IMR-90 (cell line): ENCODE measurements at regions not wholly inside any gene's neighbourhood (a gene's known extent, or its start where the extent isn't known, plus 50 kb on each side); places are given as distances from the start of the nearest gene placed in this dataset.

Source experiments
- ATAC-seq: fragments of 200-7000 bp; cut with Tn5 transposase; 2 replicates; pipeline ENCODE4 v1.9.1; 2020; ENCODE audit warnings: low read depth, mild to moderate bottlenecking, moderate library complexity
- BruUV-seq: library from RNA; stranded (reverse); fragments of 400-500 nt; replicated peaks from 2 replicates; lab custom pipeline; 2021; lab: Mats Ljungman, UMichigan
- CTCF ChIA-PET: fragments of 300-600 bp; formaldehyde crosslinking; extraction: SDS; loops from one replicate; lab custom pipeline; 2021; ENCODE audit warnings: antibody characterized with exemption; lab: Yijun Ruan, JAX
- POLR2A ChIA-PET: fragments of 300-600 bp; sonication (Branson Sonifier 250); formaldehyde crosslinking; loops from one replicate; lab custom pipeline; 2022; ENCODE audit warnings: antibody characterized with exemption; ENCODE audit not compliant: unreplicated experiment; lab: Charles Lee
- DNase-seq: peaks from one replicate; pipeline ENCODE4 v3.0.0; 2013
- H2AFZ ChIP-seq: replicated peaks from 2 replicates; pipeline ENCODE3; 2013; ENCODE audit warnings: low read length, mild to moderate bottlenecking; ENCODE audit not compliant: poor library complexity
- H2AK5ac ChIP-seq: 2 replicates; pipeline ENCODE4 v1.6.1; 2013; ENCODE audit warnings: low read depth, low read length, inconsistent platforms
- H2AK9ac ChIP-seq: replicated peaks from 2 replicates; pipeline ENCODE3; 2013; ENCODE audit warnings: mild to moderate bottlenecking, low read depth, low read length, moderate library complexity; ENCODE audit not compliant: poor library complexity
- H2BK120ac ChIP-seq: 2 replicates; pipeline ENCODE4 v1.6.1; 2013; ENCODE audit warnings: low read depth, low read length, inconsistent platforms
- H2BK15ac ChIP-seq: 3 replicates; pipeline ENCODE4 v1.6.1; 2013; ENCODE audit warnings: low read depth, low read length, inconsistent platforms
- H2BK20ac ChIP-seq: 2 replicates; pipeline ENCODE4 v1.6.1; 2013; ENCODE audit warnings: low read depth, mild to moderate bottlenecking, inconsistent platforms, low read length, moderate library complexity
- H2BK5ac ChIP-seq: 2 replicates; pipeline ENCODE4 v1.6.1; 2013; ENCODE audit warnings: mild to moderate bottlenecking, low read depth, low read length, inconsistent platforms; ENCODE audit not compliant: poor library complexity, severe bottlenecking
- H3K14ac ChIP-seq: replicated peaks from 2 replicates; pipeline ENCODE4 v1.6.1; 2013; ENCODE audit warnings: low read depth, low read length, inconsistent platforms
- H3K18ac ChIP-seq: 2 replicates; pipeline ENCODE4 v1.6.1; 2013; ENCODE audit warnings: low read depth, low read length, control low read depth
- H3K23ac ChIP-seq: 2 replicates; pipeline ENCODE4 v1.6.1; 2013; ENCODE audit warnings: low read depth, low read length, inconsistent platforms
- H3K27ac ChIP-seq: 2 replicates; pipeline ENCODE4 v1.5.1; 2013; ENCODE audit warnings: mild to moderate bottlenecking, control low read depth, low read length; ENCODE audit not compliant: insufficient read depth
- H3K27me3 ChIP-seq: 2 replicates; pipeline ENCODE4 v1.6.1; 2013; ENCODE audit warnings: low read length; ENCODE audit not compliant: control insufficient read depth, insufficient read depth
- H3K36me3 ChIP-seq: 2 replicates; pipeline ENCODE4 v1.6.1; 2013; ENCODE audit warnings: low read length, mixed read lengths; ENCODE audit not compliant: control insufficient read depth, insufficient read depth
- H3K4ac ChIP-seq: 2 replicates; pipeline ENCODE4 v1.6.1; 2013; ENCODE audit warnings: low read depth, low read length, inconsistent platforms
- H3K4me1 ChIP-seq: 2 replicates; pipeline ENCODE4 v1.6.1; 2013; ENCODE audit warnings: low read length, mixed read lengths; ENCODE audit not compliant: control insufficient read depth, insufficient read depth
- H3K4me2 ChIP-seq: 2 replicates; pipeline ENCODE4 v1.6.1; 2013; ENCODE audit warnings: low read depth, mild to moderate bottlenecking, control low read depth, low read length, moderate library complexity
- H3K4me3 ChIP-seq: 2 replicates; pipeline ENCODE4 v1.5.1; 2013; ENCODE audit warnings: low read depth, mild to moderate bottlenecking, control low read depth, low read length, moderate library complexity; ENCODE audit not compliant: insufficient read depth
- H3K56ac ChIP-seq: 2 replicates; pipeline ENCODE4 v1.6.1; 2013; ENCODE audit warnings: low read length, inconsistent platforms; ENCODE audit not compliant: insufficient read depth; ENCODE audit errors: extremely low read depth
- H3K79me1 ChIP-seq, 2 experiments: 2 replicates each; pipeline ENCODE4 v1.6.1; 2013; ENCODE audit warnings: low read length in 2 of 2, inconsistent platforms in 1 of 2, low read depth in 1 of 2
- H3K9ac ChIP-seq: 2 replicates; pipeline ENCODE4 v1.6.1; 2013; ENCODE audit warnings: low read depth, low read length, control low read depth
- H3K9me1 ChIP-seq: 2 replicates; pipeline ENCODE4 v1.6.1; 2013; ENCODE audit warnings: low read length, inconsistent platforms; ENCODE audit not compliant: insufficient read depth
- H3K9me3 ChIP-seq: 2 replicates; pipeline ENCODE4 v1.6.1; 2013; ENCODE audit warnings: low read length; ENCODE audit not compliant: control insufficient read depth, insufficient read depth
- H4K20me1 ChIP-seq: 2 replicates; pipeline ENCODE4 v1.6.1; 2013; ENCODE audit warnings: low read length, inconsistent platforms; ENCODE audit not compliant: insufficient read depth
- H4K5ac ChIP-seq: 2 replicates; pipeline ENCODE4 v1.6.1; 2013; ENCODE audit warnings: mild to moderate bottlenecking, low read depth, low read length, control low read depth
- H4K8ac ChIP-seq, 2 experiments: 2 replicates each; pipeline ENCODE4 v1.6.1; 2013; ENCODE audit warnings: low read depth in 2 of 2, low read length in 2 of 2, control low read depth in 1 of 2, inconsistent platforms in 1 of 2
- H4K91ac ChIP-seq: 2 replicates; pipeline ENCODE4 v1.6.1; 2013; ENCODE audit warnings: low read depth, low read length, inconsistent platforms; ENCODE audit not compliant: insufficient read depth
- BHLHE40 ChIP-seq: fragments of 150-350 bp; IDR thresholded peaks from 2 replicates; pipeline ENCODE4 v1.6.1; 2016; ENCODE audit warnings: mild to moderate bottlenecking, low read depth, low read length
- CEBPB ChIP-seq: IDR thresholded peaks from 2 replicates; pipeline ENCODE4 v1.6.1; 2012; ENCODE audit warnings: low read depth, low read length, improper control_type of control experiment
- CHD1 ChIP-seq: IDR thresholded peaks from 2 replicates; pipeline ENCODE4 v1.6.1; 2012; ENCODE audit warnings: low read depth, low read length, improper control_type of control experiment
- FOS ChIP-seq: fragments of 150-350 bp; IDR thresholded peaks from 2 replicates; pipeline ENCODE4 v1.6.1; 2016; ENCODE audit warnings: low read depth, low read length
- MAFK ChIP-seq: IDR thresholded peaks from 2 replicates; pipeline ENCODE4 v1.6.1; 2012; ENCODE audit warnings: low read depth, low read length, improper control_type of control experiment
- MAZ ChIP-seq: IDR thresholded peaks from 2 replicates; pipeline ENCODE4 v1.6.1; 2012; ENCODE audit warnings: low read depth, mild to moderate bottlenecking, low read length, improper control_type of control experiment, moderate library complexity, borderline replicate concordance
- MXI1 ChIP-seq: IDR thresholded peaks from 2 replicates; pipeline ENCODE4 v1.6.1; 2012; ENCODE audit warnings: low read depth, mild to moderate bottlenecking, low read length, moderate library complexity, borderline replicate concordance
- NFE2L2 ChIP-seq: fragments of 150-350 bp; IDR thresholded peaks from 2 replicates; pipeline ENCODE4 v1.6.1; 2016; ENCODE audit warnings: low read depth, mild to moderate bottlenecking, low read length
- POLR2A ChIP-seq: IDR thresholded peaks from 2 replicates; pipeline ENCODE4 v1.6.1; 2012; ENCODE audit warnings: mild to moderate bottlenecking, low read depth, low read length
- RAD21 ChIP-seq: IDR thresholded peaks from 2 replicates; pipeline ENCODE4 v1.6.1; 2012; ENCODE audit warnings: low read length, improper control_type of control experiment
- RCOR1 ChIP-seq: IDR thresholded peaks from 2 replicates; pipeline ENCODE4 v1.6.1; 2012; ENCODE audit warnings: mild to moderate bottlenecking, low read length, improper control_type of control experiment; ENCODE audit not compliant: insufficient replicate concordance
- RFX5 ChIP-seq: IDR thresholded peaks from 2 replicates; pipeline ENCODE4 v1.8.0; 2012; ENCODE audit warnings: low read depth, mild to moderate bottlenecking, low read length, moderate library complexity
- SMC3 ChIP-seq: fragments of 150-350 bp; IDR thresholded peaks from 2 replicates; pipeline ENCODE4 v1.6.1; 2016; ENCODE audit warnings: low read depth, mild to moderate bottlenecking, antibody characterized with exemption, low read length, moderate library complexity
- WGBS, 2 experiments: methylation state at CpG; one replicate each; pipeline versions ENCODE4 v1.1.5 to v1.1.7; 2013; ENCODE audit warnings: missing lambda C conversion rate in 2 of 2; ENCODE audit not compliant: insufficient read length in 1 of 2; ENCODE audit errors: extremely low coverage in 2 of 2; 5-methylcytosine and 5-hydroxymethylcytosine counted together
- dilution Hi-C: fragments of 300-500 bp; cut with HindIII; formaldehyde crosslinking; loops from one replicate; pipeline ENCODE4 v1.14.3; 2018; ENCODE audit warnings: low sequenced_read_pairs; ENCODE audit not compliant: unreplicated experiment
- in situ Hi-C: fragments of 300-500 bp; cut with MboI; formaldehyde crosslinking; loops from 3 replicates; pipeline ENCODE4 v1.14.3; 2019; ENCODE audit warnings: low sequenced_read_pairs, inconsistent platforms, mixed read lengths
- intact Hi-C: fragments of 100-400 bp; cut with micrococcal nuclease; formaldehyde crosslinking; loops from 2 replicates; pipeline ENCODE4 v1.10.0; 2022
- TF ChIP-seq, protein P1 (sequence below): conservative IDR thresholded peaks from 2 replicates; pipeline ENCODE4 v1.5.1; 2012; ENCODE audit warnings: mild to moderate bottlenecking, low read depth, low read length, improper control_type of control experiment
- TF ChIP-seq, protein P2 (sequence below): fragments of 150-350 bp; IDR thresholded peaks from 2 replicates; pipeline ENCODE4 v1.6.1; 2016; ENCODE audit warnings: low read depth, mild to moderate bottlenecking, low read length, moderate library complexity, borderline replicate concordance
- TF ChIP-seq, protein P3 (sequence below): fragments of 150-350 bp; IDR thresholded peaks from 2 replicates; pipeline ENCODE4 v1.6.1; 2017; ENCODE audit warnings: mild to moderate bottlenecking, antibody characterized with exemption, low read length, low read depth

DNA sequence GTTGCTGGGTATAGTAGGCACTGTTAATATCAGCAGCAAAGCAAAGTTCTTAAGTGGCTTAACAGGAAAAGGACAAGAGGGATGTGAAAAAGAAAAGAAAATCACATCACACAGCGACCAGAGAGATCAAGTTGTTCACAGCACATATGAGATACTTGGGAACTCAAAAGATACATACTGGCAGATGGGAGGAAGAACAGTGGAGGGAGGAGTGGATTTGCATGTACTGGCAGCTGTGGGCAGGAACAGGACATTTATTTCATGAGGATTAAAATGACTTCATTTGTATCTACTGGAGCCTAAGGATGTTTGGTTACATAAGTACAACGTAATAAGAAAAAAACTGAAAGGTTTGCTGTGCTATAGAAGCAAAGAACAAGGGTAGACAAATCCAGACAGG, 136.5 kb upstream of the IFNG-AS1 start:
- no peak overlapping the region for H3K4me3 ChIP-seq
- H2BK20ac ChIP-seq = no peak overlapping the region
- no peak overlapping the region for H4K5ac ChIP-seq
- TF ChIP-seq RAD21 (no peak), MXI1 (no peak), POLR2A (no peak), MAFK (no peak), RFX5 (no peak), SMC3 (no peak), BHLHE40 (no peak), MAZ (no peak), NFE2L2 (no peak), CHD1 (no peak), CEBPB (no peak), FOS (no peak), RCOR1 (no peak)
- TF ChIP-seq, protein P1, sequence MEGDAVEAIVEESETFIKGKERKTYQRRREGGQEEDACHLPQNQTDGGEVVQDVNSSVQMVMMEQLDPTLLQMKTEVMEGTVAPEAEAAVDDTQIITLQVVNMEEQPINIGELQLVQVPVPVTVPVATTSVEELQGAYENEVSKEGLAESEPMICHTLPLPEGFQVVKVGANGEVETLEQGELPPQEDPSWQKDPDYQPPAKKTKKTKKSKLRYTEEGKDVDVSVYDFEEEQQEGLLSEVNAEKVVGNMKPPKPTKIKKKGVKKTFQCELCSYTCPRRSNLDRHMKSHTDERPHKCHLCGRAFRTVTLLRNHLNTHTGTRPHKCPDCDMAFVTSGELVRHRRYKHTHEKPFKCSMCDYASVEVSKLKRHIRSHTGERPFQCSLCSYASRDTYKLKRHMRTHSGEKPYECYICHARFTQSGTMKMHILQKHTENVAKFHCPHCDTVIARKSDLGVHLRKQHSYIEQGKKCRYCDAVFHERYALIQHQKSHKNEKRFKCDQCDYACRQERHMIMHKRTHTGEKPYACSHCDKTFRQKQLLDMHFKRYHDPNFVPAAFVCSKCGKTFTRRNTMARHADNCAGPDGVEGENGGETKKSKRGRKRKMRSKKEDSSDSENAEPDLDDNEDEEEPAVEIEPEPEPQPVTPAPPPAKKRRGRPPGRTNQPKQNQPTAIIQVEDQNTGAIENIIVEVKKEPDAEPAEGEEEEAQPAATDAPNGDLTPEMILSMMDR = no peak
- TF ChIP-seq, protein P2, sequence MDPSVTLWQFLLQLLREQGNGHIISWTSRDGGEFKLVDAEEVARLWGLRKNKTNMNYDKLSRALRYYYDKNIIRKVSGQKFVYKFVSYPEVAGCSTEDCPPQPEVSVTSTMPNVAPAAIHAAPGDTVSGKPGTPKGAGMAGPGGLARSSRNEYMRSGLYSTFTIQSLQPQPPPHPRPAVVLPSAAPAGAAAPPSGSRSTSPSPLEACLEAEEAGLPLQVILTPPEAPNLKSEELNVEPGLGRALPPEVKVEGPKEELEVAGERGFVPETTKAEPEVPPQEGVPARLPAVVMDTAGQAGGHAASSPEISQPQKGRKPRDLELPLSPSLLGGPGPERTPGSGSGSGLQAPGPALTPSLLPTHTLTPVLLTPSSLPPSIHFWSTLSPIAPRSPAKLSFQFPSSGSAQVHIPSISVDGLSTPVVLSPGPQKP = no peak
- TF ChIP-seq, protein P3, sequence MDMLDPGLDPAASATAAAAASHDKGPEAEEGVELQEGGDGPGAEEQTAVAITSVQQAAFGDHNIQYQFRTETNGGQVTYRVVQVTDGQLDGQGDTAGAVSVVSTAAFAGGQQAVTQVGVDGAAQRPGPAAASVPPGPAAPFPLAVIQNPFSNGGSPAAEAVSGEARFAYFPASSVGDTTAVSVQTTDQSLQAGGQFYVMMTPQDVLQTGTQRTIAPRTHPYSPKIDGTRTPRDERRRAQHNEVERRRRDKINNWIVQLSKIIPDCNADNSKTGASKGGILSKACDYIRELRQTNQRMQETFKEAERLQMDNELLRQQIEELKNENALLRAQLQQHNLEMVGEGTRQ = no peak
- DNase-seq = no peak
- no peak overlapping the region for H3K23ac ChIP-seq
- H3K9ac ChIP-seq = no peak overlapping the region
- no peaks in the 10 kb centered on the region for H3K9me1 ChIP-seq
- H4K8ac ChIP-seq = no peak overlapping the region
- H2BK120ac ChIP-seq = no peak overlapping the region
- H3K4ac ChIP-seq = no peak overlapping the region
- no peak overlapping the region for H2BK15ac ChIP-seq
- H3K27ac ChIP-seq = no peak overlapping the region
- no peaks in the 10 kb centered on the region; the same call in 1 of the 2 replicates for H3K27me3 ChIP-seq
- intact Hi-C loops (no loop called here), in situ Hi-C loops (no loop called here), dilution Hi-C loops (no loop called here)
- no peaks in the 10 kb centered on the region for H3K4me1 ChIP-seq
- H3K4me2 ChIP-seq = no peak overlapping the region
- no peak overlapping the region for H3K18ac ChIP-seq
- H3K56ac ChIP-seq = no peak overlapping the region
- no peaks in the 10 kb centered on the region for H3K79me1 ChIP-seq
- POLR2A ChIA-PET = no interaction called here
- H2AFZ ChIP-seq = no peak overlapping the region
- no peak for ATAC-seq
- H3K9me3 ChIP-seq = peaks cover 2% of the 10 kb centered on the region; the same call in 1 of the 2 replicates
- no peak overlapping the region for H4K91ac ChIP-seq
- no CpG with 5 or more reads among the region's 2 CpGs for WGBS, 2 experiments
- H3K14ac ChIP-seq = no peak overlapping the region
- no peaks in the 10 kb centered on the region for H3K36me3 ChIP-seq
- CTCF ChIA-PET = no interaction called here
- H4K20me1 ChIP-seq = no peaks in the 10 kb centered on the region
- no peak overlapping the region for H2AK9ac ChIP-seq
- BruUV-seq = no TSS peak
- H2BK5ac ChIP-seq = no peak overlapping the region
- H2AK5ac ChIP-seq = no peak overlapping the region
